ENCODE measurements at regions not wholly inside any gene's neighbourhood (a gene's known extent, or its start where the extent isn't known, plus 50 kb on each side); places are given as distances from the start of the nearest gene placed in this dataset.

DNA sequence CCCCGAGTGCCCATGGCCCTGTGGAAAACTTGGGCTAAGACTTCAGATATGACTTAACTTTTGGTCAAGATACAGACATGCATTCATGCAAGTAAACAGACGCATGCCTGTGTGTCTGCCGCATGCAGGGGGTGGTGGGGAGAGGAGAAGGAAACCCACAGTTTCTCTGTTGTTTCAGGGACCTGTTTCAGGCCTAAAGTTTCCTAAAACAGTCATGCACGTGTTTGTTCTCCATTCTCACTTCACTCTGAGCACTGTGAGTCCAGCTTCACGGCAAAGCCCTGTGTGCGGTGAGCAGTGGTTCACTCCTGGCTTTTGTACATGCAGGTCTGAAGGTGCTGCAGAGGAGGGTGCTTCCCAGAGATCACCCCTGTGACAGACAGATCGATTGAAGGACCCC is 158.7 kb downstream of the FOXL1 start:
- TF ChIP-seq, protein P1, sequence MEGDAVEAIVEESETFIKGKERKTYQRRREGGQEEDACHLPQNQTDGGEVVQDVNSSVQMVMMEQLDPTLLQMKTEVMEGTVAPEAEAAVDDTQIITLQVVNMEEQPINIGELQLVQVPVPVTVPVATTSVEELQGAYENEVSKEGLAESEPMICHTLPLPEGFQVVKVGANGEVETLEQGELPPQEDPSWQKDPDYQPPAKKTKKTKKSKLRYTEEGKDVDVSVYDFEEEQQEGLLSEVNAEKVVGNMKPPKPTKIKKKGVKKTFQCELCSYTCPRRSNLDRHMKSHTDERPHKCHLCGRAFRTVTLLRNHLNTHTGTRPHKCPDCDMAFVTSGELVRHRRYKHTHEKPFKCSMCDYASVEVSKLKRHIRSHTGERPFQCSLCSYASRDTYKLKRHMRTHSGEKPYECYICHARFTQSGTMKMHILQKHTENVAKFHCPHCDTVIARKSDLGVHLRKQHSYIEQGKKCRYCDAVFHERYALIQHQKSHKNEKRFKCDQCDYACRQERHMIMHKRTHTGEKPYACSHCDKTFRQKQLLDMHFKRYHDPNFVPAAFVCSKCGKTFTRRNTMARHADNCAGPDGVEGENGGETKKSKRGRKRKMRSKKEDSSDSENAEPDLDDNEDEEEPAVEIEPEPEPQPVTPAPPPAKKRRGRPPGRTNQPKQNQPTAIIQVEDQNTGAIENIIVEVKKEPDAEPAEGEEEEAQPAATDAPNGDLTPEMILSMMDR (IDR thresholded peaks at IDR 0.05; ENCODE audit: insufficient read depth, low read depth, low read length): no peak
- TF ChIP-seq EZH2 (IDR thresholded peaks at IDR 0.05; ENCODE audit: insufficient read depth, low read length): no peak

Measured in astrocyte (in vitro differentiated cells and primary cell).